GM23248 (cell line): ENCODE measurements at regions not wholly inside any gene's neighbourhood (a gene's known extent, or its start where the extent isn't known, plus 50 kb on each side); places are given as distances from the start of the nearest gene placed in this dataset.

ENCODE experiments used
- DNase-seq: peaks from one replicate; pipeline ENCODE4 v3.0.0-alpha.2; 2015
- H2AFZ ChIP-seq: fragments of 200-600 bp; sonication (generic); 2 replicates; pipeline ENCODE4 v1.6.1; 2016; ENCODE audit warnings: antibody characterized with exemption
- H3F3A ChIP-seq: fragments of 200-600 bp; sonication (generic); 2 replicates; pipeline ENCODE4 v1.6.1; 2016; ENCODE audit warnings: mild to moderate bottlenecking, antibody characterized with exemption, mixed run types; ENCODE audit not compliant: insufficient read depth
- H3K27ac ChIP-seq: fragments of 200-600 bp; sonication (generic); 2 replicates; pipeline ENCODE4 v1.5.1; 2016; ENCODE audit warnings: mild to moderate bottlenecking
- H3K27me3 ChIP-seq: fragments of 200-600 bp; sonication (generic); replicated peaks from 2 replicates; pipeline ENCODE4 v1.6.1; 2016; ENCODE audit warnings: mild to moderate bottlenecking; ENCODE audit not compliant: insufficient read depth
- H3K36me3 ChIP-seq: fragments of 200-600 bp; sonication (generic); 2 replicates; pipeline ENCODE4 v1.6.1; 2016; ENCODE audit warnings: low read depth, mild to moderate bottlenecking
- H3K4me1 ChIP-seq: fragments of 200-600 bp; sonication (generic); 2 replicates; pipeline ENCODE4 v1.6.1; 2016; ENCODE audit warnings: mild to moderate bottlenecking; ENCODE audit not compliant: insufficient read depth
- H3K4me2 ChIP-seq: fragments of 200-600 bp; sonication (generic); one replicate; pipeline ENCODE4 v1.6.1; 2016; ENCODE audit warnings: mild to moderate bottlenecking; ENCODE audit not compliant: unreplicated experiment
- H3K4me3 ChIP-seq: fragments of 200-600 bp; sonication (generic); 2 replicates; pipeline ENCODE4 v1.5.1; 2016; ENCODE audit warnings: mild to moderate bottlenecking
- H3K79me2 ChIP-seq: fragments of 200-600 bp; sonication (generic); 2 replicates; pipeline ENCODE4 v1.6.1; 2016; ENCODE audit warnings: mild to moderate bottlenecking; ENCODE audit not compliant: insufficient read depth
- H3K9ac ChIP-seq: fragments of 200-600 bp; sonication (generic); 2 replicates; pipeline ENCODE4 v1.6.1; 2016; ENCODE audit warnings: mild to moderate bottlenecking
- H3K9me2 ChIP-seq: fragments of 200-600 bp; sonication (generic); 2 replicates; pipeline ENCODE4 v1.6.1; 2016; ENCODE audit warnings: mixed run types, mild to moderate bottlenecking, moderate library complexity; ENCODE audit not compliant: insufficient read depth
- H3K9me3 ChIP-seq: fragments of 200-600 bp; sonication (generic); one replicate; pipeline ENCODE4 v1.6.1; 2017; ENCODE audit warnings: low read depth
- H4K20me1 ChIP-seq: fragments of 200-600 bp; sonication (generic); 2 replicates; pipeline ENCODE4 v1.6.0; 2016; ENCODE audit not compliant: insufficient read depth
- EZH2 ChIP-seq: fragments of 200-600 bp; sonication (generic); IDR thresholded peaks from 2 replicates; pipeline ENCODE4 v1.6.1; 2018; ENCODE audit warnings: antibody characterized with exemption, mild to moderate bottlenecking; ENCODE audit not compliant: insufficient read depth, poor library complexity, severe bottlenecking
- EZH2phosphoT487 ChIP-seq: fragments of 200-600 bp; sonication (generic); IDR thresholded peaks from 2 replicates; pipeline ENCODE4 v1.6.1; 2018; ENCODE audit warnings: antibody characterized with exemption, moderate library complexity, mild to moderate bottlenecking, low read depth; ENCODE audit not compliant: insufficient read depth
- WGBS, 2 experiments: methylation state at CpG; one replicate each; pipeline ENCODE4 v1.1.6; 2015 to 2017; ENCODE audit warnings: low lambda C conversion rate in 2 of 2, low coverage in 1 of 2; ENCODE audit errors: missing lambda C conversion rate in 2 of 2; 5-methylcytosine and 5-hydroxymethylcytosine counted together
- in situ Hi-C: fragments of 300-500 bp; cut with MboI; formaldehyde crosslinking; loops from 2 replicates; pipeline ENCODE4 v1.15.0; 2020

- H3F3A ChIP-seq: peaks cover 9% of the 10 kb centered on the region
- no peaks in the 10 kb centered on the region for H3K79me2 ChIP-seq
- no peak overlapping the region for H3K4me3 ChIP-seq
- H3K4me2 ChIP-seq: no peak overlapping the region
- WGBS, 2 experiments: 29 to 39% methylated on average over 1 of the region's 1 CpG
- no peaks in the 10 kb centered on the region for H3K27me3 ChIP-seq
- no peak overlapping the region for H2AFZ ChIP-seq
- no peak for DNase-seq
- H3K9me3 ChIP-seq: no peaks in the 10 kb centered on the region
- H3K27ac ChIP-seq: no peak overlapping the region
- H3K9ac ChIP-seq: no peak overlapping the region
- peaks cover 9% of the 10 kb centered on the region for H3K4me1 ChIP-seq
- no peaks in the 10 kb centered on the region for H4K20me1 ChIP-seq
- in situ Hi-C loops: loop anchor here (25.0 kb wide), 1 partner anchor 242 kb away; no protein-coding TSS in a partner anchor
- no peaks in the 10 kb centered on the region for H3K9me2 ChIP-seq
- no peak for TF ChIP-seq EZH2phosphoT487
- TF ChIP-seq EZH2: no peak
- H3K36me3 ChIP-seq: no peaks in the 10 kb centered on the region
Observed at GRCh38 chr6:53428886-53429285, 80.1 kb upstream of the ELOVL5 start.

- Histone ChIP-seq H4K20me1 (no peaks in the 10 kb centered on the region), H3K9ac (no peak overlapping the region), H3K9me2 (no peaks in the 10 kb centered on the region), H3K4me3 (no peak overlapping the region), H3K4me1 (no peaks in the 10 kb centered on the region), H2AFZ (no peak overlapping the region), H3K36me3 (no peaks in the 10 kb centered on the region), H3K27me3 (no peaks in the 10 kb centered on the region; the same call in 1 of the 2 replicates), H3F3A (no peaks in the 10 kb centered on the region), H3K79me2 (no peaks in the 10 kb centered on the region), H3K4me2 (no peak overlapping the region), H3K9me3 (no peaks in the 10 kb centered on the region), H3K27ac (no peak overlapping the region)
- 76 to 85% methylated on average over 4 of the region's 4 CpGs for WGBS, 2 experiments
- in situ Hi-C loops: loop anchor here (25.0 kb wide), 1 partner anchor 239 kb away; no protein-coding TSS in a partner anchor
- TF ChIP-seq EZH2 (no peak), EZH2phosphoT487 (no peak)
- DNase-seq: no peak
Observed at GRCh38 chr6:53426667-53427270, 78.0 kb upstream of the ELOVL5 start.

GRCh38 chr6:53426117-53426516 lies 77.4 kb upstream of the ELOVL5 start:
- H3K9ac ChIP-seq: no peak overlapping the region
- H3K4me2 ChIP-seq: no peak overlapping the region
- no peak overlapping the region for H3K27ac ChIP-seq
- no peaks in the 10 kb centered on the region for H3K9me3 ChIP-seq
- no peaks in the 10 kb centered on the region for H4K20me1 ChIP-seq
- no peak for DNase-seq
- no peak for TF ChIP-seq EZH2
- TF ChIP-seq EZH2phosphoT487: no peak
- no peaks in the 10 kb centered on the region for H3F3A ChIP-seq
- no peaks in the 10 kb centered on the region for H3K36me3 ChIP-seq
- no peaks in the 10 kb centered on the region; the same call in 1 of the 2 replicates for H3K27me3 ChIP-seq
- WGBS, 2 experiments: 85 to 93% methylated on average over 3 of the region's 3 CpGs
- H3K79me2 ChIP-seq: no peaks in the 10 kb centered on the region
- in situ Hi-C loops: loop anchor here (25.0 kb wide), 1 partner anchor 239 kb away; no protein-coding TSS in a partner anchor
- H3K4me1 ChIP-seq: no peaks in the 10 kb centered on the region
- H3K9me2 ChIP-seq: no peaks in the 10 kb centered on the region
- H2AFZ ChIP-seq: no peak overlapping the region
- no peak overlapping the region for H3K4me3 ChIP-seq

GRCh38 chr6:53424976-53425718 lies 76.4 kb upstream of the ELOVL5 start:
- no peaks in the 10 kb centered on the region for H4K20me1 ChIP-seq

More at GRCh38 chr6:53424976-53425718, 76.4 kb upstream of the ELOVL5 start:
- Histone ChIP-seq H3K9ac (no peak overlapping the region), H3K9me2 (no peaks in the 10 kb centered on the region), H3K4me1 (no peaks in the 10 kb centered on the region), H2AFZ (no peak overlapping the region), H3K79me2 (no peaks in the 10 kb centered on the region), H3K9me3 (no peaks in the 10 kb centered on the region), H3K4me3 (no peak overlapping the region), H3K36me3 (no peaks in the 10 kb centered on the region), H3F3A (no peaks in the 10 kb centered on the region), H3K27me3 (no peaks in the 10 kb centered on the region; the same call in none of the 2 replicates), H3K4me2 (no peak overlapping the region), H3K27ac (no peak overlapping the region)
- DNase-seq: no peak
- in situ Hi-C loops: loop anchor here (25.0 kb wide), 1 partner anchor 238 kb away; no protein-coding TSS in a partner anchor
- 83% methylated on average over 9 of the region's 9 CpGs for whole genome bisulfite sequencing, 2 experiments
- TF ChIP-seq EZH2phosphoT487 (no peak), EZH2 (no peak)
